ENCODE measurements at regions not wholly inside any gene's neighbourhood (a gene's known extent, or its start where the extent isn't known, plus 50 kb on each side); places are given as distances from the start of the nearest gene placed in this dataset.

- H3K9me3 ChIP-seq = no peaks in the 10 kb centered on the region
- no peaks in the 10 kb centered on the region for H3K36me3 ChIP-seq
- no peak for DNase-seq (ENCODE audit: low spot score in 2 of 2)
- WGBS, 2 donors = 88 to 95% methylated on average over 3 of the region's 3 CpGs
- no peaks in the 10 kb centered on the region for H3K27me3 ChIP-seq
- no peak overlapping the region for H3K27ac ChIP-seq
- TF ChIP-seq, protein P1, sequence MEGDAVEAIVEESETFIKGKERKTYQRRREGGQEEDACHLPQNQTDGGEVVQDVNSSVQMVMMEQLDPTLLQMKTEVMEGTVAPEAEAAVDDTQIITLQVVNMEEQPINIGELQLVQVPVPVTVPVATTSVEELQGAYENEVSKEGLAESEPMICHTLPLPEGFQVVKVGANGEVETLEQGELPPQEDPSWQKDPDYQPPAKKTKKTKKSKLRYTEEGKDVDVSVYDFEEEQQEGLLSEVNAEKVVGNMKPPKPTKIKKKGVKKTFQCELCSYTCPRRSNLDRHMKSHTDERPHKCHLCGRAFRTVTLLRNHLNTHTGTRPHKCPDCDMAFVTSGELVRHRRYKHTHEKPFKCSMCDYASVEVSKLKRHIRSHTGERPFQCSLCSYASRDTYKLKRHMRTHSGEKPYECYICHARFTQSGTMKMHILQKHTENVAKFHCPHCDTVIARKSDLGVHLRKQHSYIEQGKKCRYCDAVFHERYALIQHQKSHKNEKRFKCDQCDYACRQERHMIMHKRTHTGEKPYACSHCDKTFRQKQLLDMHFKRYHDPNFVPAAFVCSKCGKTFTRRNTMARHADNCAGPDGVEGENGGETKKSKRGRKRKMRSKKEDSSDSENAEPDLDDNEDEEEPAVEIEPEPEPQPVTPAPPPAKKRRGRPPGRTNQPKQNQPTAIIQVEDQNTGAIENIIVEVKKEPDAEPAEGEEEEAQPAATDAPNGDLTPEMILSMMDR (IDR thresholded peaks at IDR 0.05) = no peak
- TF ChIP-seq POLR2A (IDR thresholded peaks at IDR 0.05) = no peak
- TF ChIP-seq EP300 (IDR thresholded peaks at IDR 0.05) = no peak
- H3K4me3 ChIP-seq = no peak overlapping the region
- H3K4me1 ChIP-seq = peaks cover 0 to 15% (median 0%) of the 10 kb centered on the region in 4 donors
These were observed 317.6 kb upstream of the MME start for GRCh38 chr3:154762486-154762885.

- TF ChIP-seq, protein P1 (IDR thresholded peaks at IDR 0.05) = no peak
- TF ChIP-seq EP300 (IDR thresholded peaks at IDR 0.05) (no peak), POLR2A (IDR thresholded peaks at IDR 0.05) (no peak)
- Histone ChIP-seq H3K36me3 (no peaks in the 10 kb centered on the region), H3K4me3 (no peak overlapping the region), H3K9me3 (no peaks in the 10 kb centered on the region), H3K4me1 (peaks cover 0 to 15% (median 0%) of the 10 kb centered on the region in 4 donors), H3K27me3 (no peaks in the 10 kb centered on the region), H3K27ac (peak overlapping the region in 2 of 4 donors; percentile 17 to 41)
- WGBS, 2 donors = 60 to 65% methylated on average over 3 of the region's 3 CpGs
- DNase-seq (ENCODE audit: low spot score in 2 of 2) = no peak
These were observed 320.2 kb upstream of the MME start for GRCh38 chr3:154759966-154760365.

DNA sequence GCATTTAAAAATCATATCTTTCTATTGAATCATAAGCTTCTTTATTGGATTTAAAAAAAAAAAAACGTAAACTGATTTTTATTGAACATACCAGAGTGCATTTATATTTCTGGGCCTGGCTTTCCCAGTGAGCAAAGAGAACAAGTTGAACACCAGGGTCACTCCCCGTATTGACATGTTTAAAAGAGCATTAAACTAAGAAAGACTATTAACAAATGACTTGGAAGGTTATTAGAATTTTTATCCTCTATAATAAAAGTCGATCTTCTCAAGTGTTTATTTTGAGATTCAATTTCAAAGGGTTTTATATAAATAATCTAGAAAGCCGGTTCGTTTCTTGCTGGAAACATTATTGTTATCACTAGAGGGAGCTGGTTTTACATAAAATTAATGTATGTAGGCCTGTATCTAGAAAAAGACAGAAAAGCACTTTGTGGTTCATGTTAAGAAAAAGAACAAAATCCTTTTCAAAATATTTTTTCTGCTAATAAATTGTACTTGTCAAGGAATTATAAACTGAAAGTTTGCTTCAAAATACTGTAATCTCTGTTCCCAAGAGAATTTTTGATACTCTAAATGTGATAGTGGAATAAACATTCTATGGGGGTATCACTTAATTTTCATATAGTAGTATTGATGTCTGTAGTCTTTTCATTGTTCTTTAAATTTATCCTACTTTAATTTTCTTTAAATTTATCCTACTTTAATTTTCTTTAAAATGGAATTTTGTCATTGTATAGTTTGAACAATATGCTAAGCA lies 321.8 kb upstream of the MME start:
- H3K27me3 ChIP-seq = no peaks in the 10 kb centered on the region
- H3K27ac ChIP-seq = peak overlapping the region in 2 of 4 donors; percentile 2 to 40
- H3K36me3 ChIP-seq = no peaks in the 10 kb centered on the region
- no peak for DNase-seq (ENCODE audit: low spot score in 2 of 2)
- no peak overlapping the region for H3K4me3 ChIP-seq
- H3K9me3 ChIP-seq = no peaks in the 10 kb centered on the region
- H3K4me1 ChIP-seq = peaks cover 0 to 15% (median 0%) of the 10 kb centered on the region in 4 donors
- WGBS, 2 donors = 7 to 12% methylated on average over 5 of the region's 5 CpGs
- TF ChIP-seq, protein P1 (IDR thresholded peaks at IDR 0.05) = peak; percentile 25 to 58 (median 41)
- TF ChIP-seq EP300 (IDR thresholded peaks at IDR 0.05) = no peak

DNA sequence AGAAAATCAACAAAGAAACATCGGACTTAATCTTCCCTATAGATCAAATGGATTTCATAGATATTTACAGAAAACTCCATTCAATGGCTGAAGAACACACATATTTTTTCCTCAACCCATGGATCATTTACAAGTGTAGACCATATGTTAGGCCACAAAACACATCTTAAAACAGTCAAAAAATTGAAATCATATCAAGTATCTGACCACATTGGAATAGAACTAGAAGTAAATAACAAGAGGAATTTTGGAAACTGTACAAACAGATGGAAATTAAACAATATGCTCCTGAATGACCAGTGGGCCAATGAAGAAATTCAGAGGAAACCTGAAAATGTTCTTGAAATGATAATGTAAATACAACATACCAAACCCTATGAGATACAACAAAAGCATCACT lies 323.1 kb upstream of the GPR149 start:
- Histone ChIP-seq H3K9me3 (no peaks in the 10 kb centered on the region), H3K36me3 (no peaks in the 10 kb centered on the region), H3K27ac (no peak overlapping the region), H3K4me1 (no peaks in the 10 kb centered on the region), H3K4me3 (no peak overlapping the region), H3K27me3 (no peaks in the 10 kb centered on the region)
- DNase-seq (ENCODE audit: low spot score in 2 of 2) = no peak
- no peak for TF ChIP-seq POLR2A (IDR thresholded peaks at IDR 0.05)
- TF ChIP-seq, protein P1 (IDR thresholded peaks at IDR 0.05) = no peak
- TF ChIP-seq EP300 (IDR thresholded peaks at IDR 0.05) = no peak
- 92% methylated on average over 1 of the region's 1 CpG for WGBS, 2 donors

- WGBS, 2 donors = 93 to 98% methylated on average over 3 of the region's 3 CpGs
- no peak overlapping the region for H3K4me3 ChIP-seq
- DNase-seq (ENCODE audit: low spot score in 2 of 2) = no peak
- H3K27me3 ChIP-seq = no peaks in the 10 kb centered on the region
- H3K9me3 ChIP-seq = no peaks in the 10 kb centered on the region
- no peaks in the 10 kb centered on the region for H3K4me1 ChIP-seq
- TF ChIP-seq EP300 (IDR thresholded peaks at IDR 0.05) (no peak), POLR2A (IDR thresholded peaks at IDR 0.05) (no peak)
- TF ChIP-seq, protein P1 (IDR thresholded peaks at IDR 0.05) = no peak
- no peak overlapping the region for H3K27ac ChIP-seq
- no peaks in the 10 kb centered on the region for H3K36me3 ChIP-seq
These were observed 319.5 kb upstream of the GPR149 start for GRCh38 chr3:154749514-154749913.
